NCI-H2196 treated with DMSO at 0.1 percent for 48 hours (cell line): ENCODE measurements at regions not wholly inside any gene's neighbourhood (a gene's known extent, or its start where the extent isn't known, plus 50 kb on each side); places are given as distances from the start of the nearest gene placed in this dataset.

Experiments
- DNase-seq: peaks from one replicate; lab custom pipeline; 2025; ENCODE audit not compliant: unreplicated experiment; lab: John Stamatoyannopoulos, UW

DNA sequence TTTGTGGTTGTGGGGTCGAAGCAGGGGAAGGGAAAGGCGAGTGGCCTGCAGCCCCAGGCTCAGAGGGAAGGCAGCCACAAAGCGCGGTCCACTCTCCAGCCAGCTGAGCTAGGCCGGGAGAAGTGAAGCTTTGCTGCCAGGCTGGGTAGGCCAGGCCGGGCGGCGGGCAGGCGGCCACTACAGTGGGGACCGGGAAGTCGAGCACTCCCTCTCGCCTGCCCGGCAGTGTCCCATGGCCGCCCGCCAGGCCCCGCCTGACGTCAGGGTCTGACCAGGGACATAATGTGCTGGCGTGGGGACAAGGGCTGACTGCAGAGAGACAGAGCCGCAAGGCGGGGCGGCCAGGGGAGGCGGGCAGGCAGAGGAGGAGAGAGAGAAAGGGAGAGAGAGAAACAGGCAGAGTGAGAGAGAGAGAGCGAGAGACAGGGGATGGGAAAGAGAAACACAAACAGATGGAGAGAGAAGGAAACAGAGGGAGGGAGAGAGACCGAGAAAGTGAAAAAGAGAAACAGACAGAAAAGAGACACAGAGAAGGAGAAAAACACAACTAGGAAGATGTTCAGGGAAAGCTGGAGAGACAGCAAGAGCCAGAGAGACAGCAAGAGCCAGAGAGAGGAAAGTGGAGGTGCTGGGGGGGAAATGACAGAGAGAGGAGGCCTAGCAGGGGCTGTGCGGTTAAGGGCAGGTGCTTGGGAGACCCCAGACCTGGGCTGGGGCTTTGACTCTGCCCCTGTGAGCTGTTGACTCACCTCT lies 94.5 kb upstream of the PTPN1 start:
- DNase-seq = no peak

DNA sequence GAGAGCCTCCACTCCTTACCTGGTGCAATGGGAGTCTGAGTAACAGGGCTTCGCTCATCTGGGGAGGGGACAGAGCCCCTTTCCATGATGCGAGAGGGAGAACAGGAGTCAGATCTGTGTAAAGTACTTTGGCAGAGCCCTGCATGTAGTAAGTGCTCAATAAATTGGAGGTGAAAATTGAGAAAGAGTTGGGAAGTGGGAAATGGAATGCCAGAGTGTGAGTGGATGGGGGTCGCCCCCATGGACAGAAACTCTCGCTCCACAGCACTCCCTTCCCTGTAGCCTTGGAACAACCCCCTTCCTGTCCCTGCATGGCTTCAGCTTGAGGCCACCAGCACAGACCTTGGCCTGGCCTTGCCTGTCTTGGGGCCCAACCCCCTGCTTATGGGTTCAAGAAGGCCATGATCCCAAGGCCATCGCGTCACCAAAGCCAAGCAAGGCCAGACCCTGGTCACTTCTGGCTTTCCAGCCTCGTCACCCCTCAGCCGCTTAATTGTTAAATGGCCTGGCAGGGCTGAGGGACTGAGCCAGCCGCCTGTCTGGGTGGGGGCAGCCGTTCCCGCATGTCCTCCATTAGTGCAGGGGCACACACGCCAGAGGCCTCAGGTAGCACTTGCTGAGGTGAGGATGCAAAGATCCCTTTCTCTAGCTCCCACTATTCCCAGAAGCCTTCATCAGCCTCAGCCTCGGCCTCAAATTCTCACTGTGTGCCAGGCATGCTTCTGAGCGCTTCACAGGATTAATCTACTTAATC lies 93.7 kb upstream of the PTPN1 start:
- DNase-seq = no peak

- DNase-seq = no peak
Measured at GRCh38 chr20:50417023-50417329, 93.2 kb upstream of the PTPN1 start.

- DNase-seq = no peak
Measured at GRCh38 chr20:50417484-50418235, 92.5 kb upstream of the PTPN1 start.

- no peak for DNase-seq
Measured at GRCh38 chr20:50418890-50419642, 91.1 kb upstream of the PTPN1 start.

- no peak for DNase-seq
Measured at GRCh38 chr20:50420380-50420779, 89.8 kb upstream of the PTPN1 start.

GRCh38 chr20:50421356-50422340 lies 88.5 kb upstream of the PTPN1 start:
- no peak for DNase-seq

- no peak for DNase-seq
Measured at GRCh38 chr20:50423758-50424157, 86.4 kb upstream of the PTPN1 start.

DNA sequence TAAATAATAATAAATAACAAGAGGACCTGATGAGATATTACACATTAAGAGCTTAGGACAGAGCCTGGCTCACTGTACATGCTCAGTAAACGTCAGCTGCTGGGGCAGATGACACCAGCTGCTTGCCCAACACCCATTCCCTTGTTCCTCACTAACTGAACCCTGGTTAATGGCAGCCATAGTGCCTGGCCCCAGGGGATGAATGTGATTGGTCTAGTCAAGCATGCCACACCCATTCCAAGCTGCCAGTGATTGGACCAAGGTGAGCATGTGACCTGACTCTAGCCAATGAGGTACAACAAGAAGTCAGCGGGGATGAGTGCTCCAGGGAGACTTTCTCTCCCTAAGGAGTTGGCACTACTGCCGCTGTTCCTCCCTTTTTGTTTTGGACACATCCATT lies 85.1 kb upstream of the PTPN1 start:
- no peak for DNase-seq

DNA sequence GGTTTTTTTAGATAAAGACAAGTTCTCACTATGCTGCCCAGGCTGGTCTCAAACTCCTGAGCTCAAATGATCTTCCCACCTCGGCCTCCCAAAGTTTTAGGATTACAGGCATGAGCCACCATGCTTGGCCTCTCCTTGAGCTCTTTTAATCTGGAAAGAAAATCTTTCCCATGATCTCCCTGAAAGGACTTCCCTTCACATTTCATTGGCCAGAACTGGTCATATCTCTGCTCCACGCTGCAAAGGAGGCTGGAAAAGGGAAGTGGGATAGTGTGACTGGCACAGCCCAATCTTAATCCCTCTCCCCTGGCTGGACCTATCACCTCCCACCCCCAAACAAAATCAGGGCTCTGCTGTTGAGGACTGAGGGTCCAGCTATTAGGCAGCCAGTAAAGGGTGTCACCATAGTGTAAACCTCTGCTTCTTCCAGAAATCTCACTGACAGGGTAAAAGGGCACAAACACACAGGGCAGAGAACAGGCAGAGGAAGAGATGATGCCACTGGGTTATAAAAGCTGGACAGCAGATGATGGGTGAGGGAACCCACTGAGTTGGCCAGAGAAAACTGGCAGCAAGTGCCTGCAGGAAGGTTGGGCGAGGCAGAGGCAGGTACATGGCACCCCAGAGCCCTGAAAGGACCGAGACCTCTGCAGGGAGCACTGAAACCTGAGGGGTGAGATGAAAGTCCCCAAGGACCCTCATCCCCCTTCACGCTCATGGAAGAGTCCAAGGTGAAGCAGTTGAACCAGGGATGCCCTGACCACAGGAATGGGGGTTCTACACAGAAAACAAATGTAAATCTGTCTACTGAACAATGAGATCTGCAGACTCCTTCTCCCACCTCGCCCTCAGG lies 83.1 kb upstream of the PTPN1 start:
- DNase-seq = no peak

- no peak for DNase-seq
Measured at GRCh38 chr20:50427719-50428083, 82.5 kb upstream of the PTPN1 start.

- no peak for DNase-seq
Measured at GRCh38 chr20:50428097-50428828, 81.9 kb upstream of the PTPN1 start.

DNA sequence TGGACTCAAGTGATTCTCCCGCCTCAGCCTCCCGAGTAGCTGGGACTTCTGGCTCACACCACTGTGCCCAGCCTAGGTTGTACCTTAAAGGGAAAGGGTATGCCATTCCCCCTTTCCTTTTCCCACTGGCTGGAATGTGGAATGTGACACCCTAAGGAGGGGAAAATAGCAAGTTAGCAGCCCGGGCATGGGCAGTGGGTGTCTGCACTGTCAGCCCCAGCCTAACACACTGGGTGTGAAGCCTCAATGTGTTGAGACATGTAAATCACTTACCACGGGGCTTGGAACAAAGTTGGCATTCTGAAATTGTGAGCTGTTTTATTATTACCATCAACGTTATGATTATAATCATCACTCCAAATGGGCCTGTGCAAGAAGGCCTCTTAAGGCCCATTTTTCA lies 80.8 kb upstream of the PTPN1 start:
- DNase-seq = no peak

DNA sequence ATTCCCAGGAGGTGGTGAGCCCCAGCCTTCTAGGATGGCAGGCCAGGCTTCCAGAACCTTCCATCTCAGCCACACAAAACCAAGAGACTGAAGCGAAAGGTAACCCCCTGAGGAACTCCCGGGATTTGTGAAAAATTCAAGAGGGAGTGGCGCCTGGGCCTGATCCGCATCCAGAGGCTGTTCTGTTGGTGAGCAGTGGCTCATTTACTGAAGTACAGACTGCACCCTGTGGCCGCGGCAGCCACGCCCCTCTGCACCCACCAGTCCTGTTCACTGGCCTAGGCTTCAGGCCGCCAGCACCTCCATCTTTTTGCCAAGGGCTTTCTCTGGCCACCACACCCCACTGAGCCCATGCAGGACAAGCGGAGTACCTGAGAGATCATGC lies 79.1 kb upstream of the PTPN1 start:
- no peak for DNase-seq

DNA sequence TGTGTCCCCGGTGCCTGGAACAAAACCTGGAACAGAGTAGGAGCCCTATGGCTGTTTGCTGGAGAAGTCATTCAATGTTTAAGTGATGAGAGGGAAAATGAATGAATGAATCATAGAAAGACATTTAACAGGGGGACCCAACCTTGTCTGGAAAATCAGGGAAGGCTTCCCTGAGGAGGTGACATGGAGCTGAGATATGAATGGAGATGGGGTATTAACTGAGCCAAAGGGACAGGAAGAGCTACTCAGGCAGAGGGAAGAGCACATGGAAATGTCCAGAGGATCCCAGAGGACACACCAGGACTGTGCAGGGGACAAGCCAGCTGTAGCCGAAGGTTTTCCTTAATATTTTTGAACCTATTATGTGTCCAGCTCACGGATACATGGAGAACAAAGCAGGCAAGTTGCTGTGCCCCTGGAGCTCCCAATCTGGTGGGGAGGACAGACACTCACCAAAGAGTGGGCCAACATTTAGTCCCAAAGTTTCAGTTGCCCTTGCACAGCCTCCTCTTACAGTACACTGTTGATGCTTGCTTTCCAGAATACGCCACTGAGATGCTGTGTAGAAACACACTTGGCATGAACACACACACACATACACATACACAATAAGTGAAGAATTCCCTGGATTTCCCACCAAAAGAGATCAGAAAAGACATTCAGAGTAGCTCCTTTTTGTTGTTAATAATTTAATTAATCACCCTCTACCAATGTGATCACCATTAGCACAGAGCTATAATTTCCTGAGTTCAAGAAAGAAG lies 77.0 kb upstream of the PTPN1 start:
- DNase-seq = no peak

DNA sequence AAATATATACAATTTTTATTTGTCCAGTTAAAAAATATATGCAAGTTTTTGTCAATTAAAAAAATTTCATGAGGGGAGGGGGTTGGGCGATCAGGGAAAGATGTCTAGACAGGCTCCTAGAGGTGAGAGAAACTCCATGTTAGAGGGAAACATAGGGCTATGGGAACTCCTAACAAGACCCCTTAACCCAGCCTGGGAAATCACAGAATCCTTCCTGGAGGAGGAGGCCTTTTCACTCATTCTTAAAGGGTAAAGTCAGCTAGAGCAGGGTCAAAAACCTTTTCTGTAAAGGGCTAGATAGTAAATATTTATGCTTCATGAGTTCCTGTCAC lies 75.9 kb upstream of the PTPN1 start:
- DNase-seq = no peak

DNA sequence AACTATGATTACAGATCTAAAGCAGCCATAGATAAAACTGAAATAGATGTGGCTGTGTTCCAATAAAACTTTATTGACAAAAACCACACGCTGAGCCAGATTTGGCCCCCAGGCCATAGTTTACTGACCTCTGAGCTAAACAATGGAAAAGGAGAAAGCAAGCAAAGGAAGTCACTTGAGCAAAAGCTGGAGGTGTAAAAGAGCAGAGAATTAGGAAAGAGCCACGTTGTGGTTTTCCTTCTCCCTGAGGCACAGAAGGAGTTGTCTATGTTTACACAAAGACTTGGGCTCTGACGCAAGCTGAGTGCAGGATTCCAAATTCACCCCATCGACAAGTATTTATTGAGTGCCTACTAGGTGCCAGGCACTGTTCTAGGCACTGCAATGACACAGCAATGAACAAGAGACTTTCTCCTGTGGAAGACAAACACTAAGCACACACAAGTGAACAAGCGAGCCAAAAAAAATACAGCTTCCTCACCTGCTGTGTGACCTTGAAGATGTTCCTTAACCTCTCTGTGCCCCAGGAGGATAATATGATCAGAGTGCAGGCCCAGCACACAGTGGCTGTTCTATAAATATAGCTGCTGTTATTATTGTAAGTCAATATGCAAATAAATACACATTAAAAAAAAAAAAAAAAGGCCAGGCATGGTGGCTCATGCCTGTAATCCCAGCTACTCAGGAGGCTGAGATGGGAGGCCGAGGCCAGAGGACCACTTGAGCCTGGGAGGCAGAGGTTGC lies 75.4 kb upstream of the PTPN1 start:
- no peak for DNase-seq
